Epithelial cell of proximal tubule (primary cell): ENCODE measurements at regions not wholly inside any gene's neighbourhood (a gene's known extent, or its start where the extent isn't known, plus 50 kb on each side); places are given as distances from the start of the nearest gene placed in this dataset.

ENCODE experiments used
- DNase-seq: peaks from one replicate; pipeline ENCODE4 v3.0.0-alpha.2; 2011; ENCODE audit warnings: low read depth
- H3K4me3 ChIP-seq: 2 replicates; pipeline ENCODE4 v1.5.1; 2011; ENCODE audit warnings: low read depth, mild to moderate bottlenecking, low read length
- TF ChIP-seq, protein P1 (sequence below): conservative IDR thresholded peaks from 2 replicates; pipeline ENCODE4 v1.5.1; 2012; ENCODE audit warnings: low read depth, mild to moderate bottlenecking, low read length

GRCh38 chr1:191943684-191944083 is 214.6 kb upstream of the RGS18 start:
- no peak for DNase-seq
- H3K4me3 ChIP-seq, result no peak overlapping the region
- TF ChIP-seq, protein P1, sequence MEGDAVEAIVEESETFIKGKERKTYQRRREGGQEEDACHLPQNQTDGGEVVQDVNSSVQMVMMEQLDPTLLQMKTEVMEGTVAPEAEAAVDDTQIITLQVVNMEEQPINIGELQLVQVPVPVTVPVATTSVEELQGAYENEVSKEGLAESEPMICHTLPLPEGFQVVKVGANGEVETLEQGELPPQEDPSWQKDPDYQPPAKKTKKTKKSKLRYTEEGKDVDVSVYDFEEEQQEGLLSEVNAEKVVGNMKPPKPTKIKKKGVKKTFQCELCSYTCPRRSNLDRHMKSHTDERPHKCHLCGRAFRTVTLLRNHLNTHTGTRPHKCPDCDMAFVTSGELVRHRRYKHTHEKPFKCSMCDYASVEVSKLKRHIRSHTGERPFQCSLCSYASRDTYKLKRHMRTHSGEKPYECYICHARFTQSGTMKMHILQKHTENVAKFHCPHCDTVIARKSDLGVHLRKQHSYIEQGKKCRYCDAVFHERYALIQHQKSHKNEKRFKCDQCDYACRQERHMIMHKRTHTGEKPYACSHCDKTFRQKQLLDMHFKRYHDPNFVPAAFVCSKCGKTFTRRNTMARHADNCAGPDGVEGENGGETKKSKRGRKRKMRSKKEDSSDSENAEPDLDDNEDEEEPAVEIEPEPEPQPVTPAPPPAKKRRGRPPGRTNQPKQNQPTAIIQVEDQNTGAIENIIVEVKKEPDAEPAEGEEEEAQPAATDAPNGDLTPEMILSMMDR, result no peak

DNA sequence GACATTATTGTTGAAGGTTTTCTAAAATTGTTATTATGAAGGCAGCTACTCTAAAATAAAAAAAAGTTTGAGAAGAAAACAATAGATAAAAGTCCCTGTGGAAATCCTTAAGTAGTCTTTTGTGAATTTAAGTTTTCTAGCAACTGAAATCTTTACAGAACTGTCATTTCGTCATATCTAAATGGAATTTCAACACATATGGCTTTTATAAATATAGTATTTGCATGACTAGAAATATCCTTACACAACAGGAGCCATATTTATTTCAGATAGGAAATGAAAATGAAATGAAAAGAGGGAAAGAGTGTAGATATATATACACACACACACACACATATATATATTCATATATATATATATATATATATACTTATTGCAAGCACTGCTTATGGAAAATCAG is 204.7 kb upstream of the RGS18 start:
- no peak overlapping the region for H3K4me3 ChIP-seq
- DNase-seq, result no peak
- TF ChIP-seq, protein P1, result no peak

DNA sequence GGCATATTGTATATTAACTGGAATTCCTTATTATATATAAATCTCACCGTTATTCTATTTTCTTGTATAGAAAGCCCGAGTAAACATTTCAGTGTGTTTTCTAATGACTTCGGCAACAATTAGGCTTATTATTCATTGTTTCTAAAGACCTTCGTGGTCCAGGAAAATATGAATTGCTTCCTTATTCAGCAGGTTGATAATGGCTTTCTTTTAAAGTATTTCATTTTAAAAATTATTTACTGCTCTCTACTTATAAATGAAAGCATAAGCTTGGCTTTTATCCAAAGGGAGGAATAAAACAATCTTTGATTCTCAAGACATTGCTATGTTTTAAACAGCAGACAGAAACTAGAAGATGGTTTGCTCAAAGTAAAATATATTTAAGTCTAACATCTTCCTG is 198.4 kb upstream of the RGS18 start:
- H3K4me3 ChIP-seq, result no peak overlapping the region
- TF ChIP-seq, protein P1, result no peak
- no peak for DNase-seq

DNA sequence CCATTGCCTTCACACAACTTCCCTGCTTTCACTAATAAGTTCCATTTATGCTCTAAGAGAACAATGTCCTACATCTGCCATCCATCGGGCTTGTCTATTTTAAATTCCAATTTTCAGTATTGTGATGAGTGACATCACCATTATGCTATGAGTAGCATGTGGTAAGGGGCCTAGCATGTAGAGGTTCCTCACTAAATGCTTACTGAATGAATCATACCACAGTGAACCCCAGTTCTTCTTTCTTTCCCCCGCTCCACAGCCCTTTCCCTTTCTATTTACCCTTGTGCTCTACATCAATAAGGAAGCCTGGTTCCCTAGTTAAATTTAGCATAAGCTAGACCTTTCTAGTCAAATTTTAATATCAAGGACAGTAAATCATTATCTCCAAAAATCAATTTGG is 195.0 kb upstream of the RGS18 start:
- TF ChIP-seq, protein P1, result no peak
- DNase-seq, result no peak
- no peak overlapping the region for H3K4me3 ChIP-seq

- TF ChIP-seq, protein P1, result no peak
- no peak overlapping the region for H3K4me3 ChIP-seq
- DNase-seq, result no peak
These were observed 194.3 kb upstream of the RGS18 start for GRCh38 chr1:191963781-191964455.

GRCh38 chr1:191969290-191969689 is 189.0 kb upstream of the RGS18 start:
- no peak overlapping the region for H3K4me3 ChIP-seq
- no peak for DNase-seq
- TF ChIP-seq, protein P1, result no peak

DNA sequence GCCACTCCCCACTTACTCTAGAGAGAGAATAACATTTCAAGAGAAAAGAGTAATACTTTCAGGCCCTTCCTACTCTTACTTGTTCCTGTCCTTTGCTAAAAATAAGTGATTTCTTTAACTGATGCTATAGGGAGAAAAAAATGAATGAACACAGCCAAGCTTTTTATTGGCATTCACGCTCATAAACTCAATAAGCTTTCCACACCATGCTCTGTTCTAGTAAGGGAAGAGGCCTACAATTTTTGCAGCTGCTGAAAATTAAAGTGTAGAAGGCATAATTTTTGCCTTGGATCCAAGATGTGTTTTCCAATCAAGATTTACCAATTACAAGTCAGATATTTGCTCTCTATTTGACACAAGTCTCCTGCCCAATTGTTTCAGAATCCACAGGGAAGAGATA is 188.1 kb upstream of the RGS18 start:
- TF ChIP-seq, protein P1, result no peak

More for the DNA sequence above, 188.1 kb upstream of the RGS18 start:
- H3K4me3 ChIP-seq, result no peak overlapping the region
- no peak for DNase-seq
